Osteoblast (primary cell): ENCODE measurements at regions not wholly inside any gene's neighbourhood (a gene's known extent, or its start where the extent isn't known, plus 50 kb on each side); places are given as distances from the start of the nearest gene placed in this dataset.
"Not testable (repeated sequence)": the region's sequence is repeated elsewhere in the genome, so short reads cannot be mapped to it uniquely, and the experiment has no call there.

Source experiments
- DNase-seq: peaks from one replicate; pipeline ENCODE4 v3.0.0; 2011; ENCODE audit warnings: low spot score, mixed read lengths; ENCODE audit not compliant: insufficient read length; ENCODE audit errors: missing footprints
- H2AFZ ChIP-seq: 2 replicates; pipeline ENCODE4 v1.6.0; 2011; ENCODE audit warnings: mild to moderate bottlenecking, low read length
- H3K27ac ChIP-seq: 2 replicates; pipeline ENCODE4 v1.5.1; 2011; ENCODE audit warnings: mild to moderate bottlenecking, low read depth, low read length, moderate library complexity
- H3K27me3 ChIP-seq: 2 replicates; pipeline ENCODE4 v1.6.0; 2012; ENCODE audit warnings: mild to moderate bottlenecking, control low read depth, inconsistent platforms, low read length, moderate library complexity; ENCODE audit not compliant: insufficient read depth
- H3K36me3 ChIP-seq: 2 replicates; pipeline ENCODE4 v1.5.1; 2011; ENCODE audit warnings: mild to moderate bottlenecking, low read length, control low read depth, moderate library complexity; ENCODE audit not compliant: insufficient read depth
- H3K4me1 ChIP-seq: 2 replicates; pipeline ENCODE4 v1.5.1; 2011; ENCODE audit warnings: mild to moderate bottlenecking, low read length, control low read depth, moderate library complexity; ENCODE audit not compliant: insufficient read depth
- H3K4me2 ChIP-seq: 2 replicates; pipeline ENCODE4 v1.6.0; 2011; ENCODE audit warnings: mild to moderate bottlenecking, low read length; ENCODE audit not compliant: insufficient read depth
- H3K4me3 ChIP-seq: fragments of 200-600 bp; sonication (generic); 3 replicates; pipeline ENCODE4 v1.5.1; 2012; ENCODE audit warnings: mild to moderate bottlenecking, low read length, inconsistent platforms; ENCODE audit not compliant: insufficient read depth
- H3K79me2 ChIP-seq: 2 replicates; pipeline ENCODE4 v1.6.0; 2012; ENCODE audit warnings: mild to moderate bottlenecking, low read length, control low read depth, inconsistent platforms; ENCODE audit not compliant: insufficient read depth
- H3K9me3 ChIP-seq: 2 replicates; pipeline ENCODE4 v1.5.1; 2011; ENCODE audit warnings: low read depth, low read length, control low read depth
- H4K20me1 ChIP-seq: 2 replicates; pipeline ENCODE4 v1.6.0; 2012; ENCODE audit warnings: mild to moderate bottlenecking, low read length, control low read depth; ENCODE audit not compliant: insufficient read depth
- TF ChIP-seq, protein P1 (sequence below): IDR thresholded peaks from 2 replicates; pipeline ENCODE4 v1.5.1; 2011; ENCODE audit warnings: mild to moderate bottlenecking, low read depth, low read length, moderate library complexity; ENCODE audit errors: extremely low read depth

DNA sequence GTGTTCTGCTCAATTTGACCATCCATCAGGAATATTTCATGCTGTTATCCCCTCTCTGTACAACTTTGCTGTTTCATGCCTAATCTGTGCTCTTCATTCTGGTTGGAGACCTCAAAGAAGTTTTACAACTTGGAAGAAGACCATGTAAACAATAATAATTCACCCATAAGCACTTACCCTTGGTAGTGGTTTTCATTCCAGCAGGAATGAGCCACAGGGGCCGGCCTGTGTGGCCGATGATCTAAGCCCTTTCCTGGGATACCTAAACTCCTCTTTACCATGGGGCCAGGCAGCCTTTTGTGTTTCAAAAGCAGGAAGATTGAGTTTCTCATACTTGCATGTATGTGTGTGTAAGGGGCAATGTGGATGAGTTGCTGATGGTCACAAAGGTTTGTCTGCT lies 165.0 kb downstream of the FGF1 start:
- no peak for DNase-seq
- Histone ChIP-seq H3K4me2 (no peak overlapping the region), H4K20me1 (no peaks in the 10 kb centered on the region), H3K27me3 (no peaks in the 10 kb centered on the region), H3K9me3 (no peaks in the 10 kb centered on the region), H3K36me3 (no peaks in the 10 kb centered on the region), H2AFZ (no peak overlapping the region), H3K27ac (no peak overlapping the region), H3K4me3 (no peak overlapping the region), H3K79me2 (no peaks in the 10 kb centered on the region), H3K4me1 (peaks cover 6% of the 10 kb centered on the region)
- TF ChIP-seq, protein P1, sequence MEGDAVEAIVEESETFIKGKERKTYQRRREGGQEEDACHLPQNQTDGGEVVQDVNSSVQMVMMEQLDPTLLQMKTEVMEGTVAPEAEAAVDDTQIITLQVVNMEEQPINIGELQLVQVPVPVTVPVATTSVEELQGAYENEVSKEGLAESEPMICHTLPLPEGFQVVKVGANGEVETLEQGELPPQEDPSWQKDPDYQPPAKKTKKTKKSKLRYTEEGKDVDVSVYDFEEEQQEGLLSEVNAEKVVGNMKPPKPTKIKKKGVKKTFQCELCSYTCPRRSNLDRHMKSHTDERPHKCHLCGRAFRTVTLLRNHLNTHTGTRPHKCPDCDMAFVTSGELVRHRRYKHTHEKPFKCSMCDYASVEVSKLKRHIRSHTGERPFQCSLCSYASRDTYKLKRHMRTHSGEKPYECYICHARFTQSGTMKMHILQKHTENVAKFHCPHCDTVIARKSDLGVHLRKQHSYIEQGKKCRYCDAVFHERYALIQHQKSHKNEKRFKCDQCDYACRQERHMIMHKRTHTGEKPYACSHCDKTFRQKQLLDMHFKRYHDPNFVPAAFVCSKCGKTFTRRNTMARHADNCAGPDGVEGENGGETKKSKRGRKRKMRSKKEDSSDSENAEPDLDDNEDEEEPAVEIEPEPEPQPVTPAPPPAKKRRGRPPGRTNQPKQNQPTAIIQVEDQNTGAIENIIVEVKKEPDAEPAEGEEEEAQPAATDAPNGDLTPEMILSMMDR, result no peak

DNA sequence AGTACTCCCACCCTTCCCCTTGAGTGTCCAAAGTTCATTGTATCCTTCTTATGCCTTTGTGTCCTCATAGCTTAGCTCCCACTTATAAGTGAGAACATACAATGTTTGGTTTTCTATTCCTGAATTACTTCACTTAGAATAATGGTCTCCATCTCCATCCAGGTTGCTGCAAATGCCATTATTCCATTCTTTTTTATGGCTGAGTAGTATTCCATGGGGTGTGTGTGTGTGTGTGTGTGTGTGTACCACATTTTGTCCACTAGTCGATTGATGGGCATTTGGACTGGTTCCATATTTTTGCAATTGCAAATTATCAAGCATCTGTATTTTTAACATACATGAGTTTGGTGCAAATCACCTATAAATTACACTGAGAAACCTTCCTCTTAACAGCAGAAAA lies 166.0 kb downstream of the FGF1 start:
- not testable (repeated sequence) for H2AFZ ChIP-seq, H3K4me1 ChIP-seq, H3K27me3 ChIP-seq, H3K4me2 ChIP-seq, H3K27ac ChIP-seq, H3K4me3 ChIP-seq, DNase-seq, H3K36me3 ChIP-seq, H4K20me1 ChIP-seq, H3K9me3 ChIP-seq, H3K79me2 ChIP-seq

DNA sequence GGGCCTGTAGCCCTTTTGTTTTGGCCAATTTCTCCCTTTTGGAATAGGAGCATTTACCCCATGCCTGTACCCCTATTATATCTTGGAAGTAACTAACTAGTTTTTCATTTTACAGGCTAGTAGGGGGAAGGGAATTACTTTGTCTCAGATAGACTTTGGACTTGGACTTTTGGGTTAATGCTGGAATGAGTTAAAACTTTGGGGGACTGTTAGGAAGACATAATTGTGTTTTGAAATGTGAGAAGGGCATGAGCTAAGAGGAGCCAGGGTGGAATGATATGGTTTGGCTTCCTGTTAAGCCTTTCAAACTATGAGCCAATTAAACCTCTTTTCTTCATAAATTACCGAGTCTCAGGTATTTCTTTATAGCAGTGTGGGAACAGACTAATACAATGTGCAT lies 168.1 kb downstream of the FGF1 start:
- DNase-seq, result no peak
- H3K4me2 ChIP-seq, result no peak overlapping the region
- H4K20me1 ChIP-seq, result no peaks in the 10 kb centered on the region
- no peak overlapping the region for H2AFZ ChIP-seq
- no peaks in the 10 kb centered on the region for H3K79me2 ChIP-seq
- H3K36me3 ChIP-seq, result no peaks in the 10 kb centered on the region
- peaks cover 6% of the 10 kb centered on the region for H3K4me1 ChIP-seq
- H3K9me3 ChIP-seq, result no peaks in the 10 kb centered on the region
- H3K4me3 ChIP-seq, result no peak overlapping the region
- TF ChIP-seq, protein P1, result no peak
- H3K27me3 ChIP-seq, result no peaks in the 10 kb centered on the region
- no peak overlapping the region for H3K27ac ChIP-seq

DNA sequence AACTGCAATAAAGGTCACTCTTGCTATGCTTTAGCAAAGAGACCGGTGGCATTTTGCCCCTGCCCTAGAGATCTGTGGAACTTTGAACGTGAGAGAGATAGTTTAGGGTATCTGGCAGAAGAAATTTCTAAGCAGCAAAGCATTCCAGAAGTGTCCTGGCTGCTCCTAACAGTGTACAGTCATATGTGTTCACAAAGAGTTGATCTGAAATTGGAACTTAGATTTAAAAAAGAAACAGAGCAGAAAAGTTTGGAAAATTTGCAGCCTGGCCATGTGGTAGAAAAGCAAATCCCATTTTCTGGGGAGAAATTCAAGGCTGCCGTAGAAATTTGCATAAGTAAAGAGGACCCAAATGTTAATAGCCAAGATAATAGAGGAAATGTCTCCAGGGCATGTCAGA lies 169.2 kb downstream of the FGF1 start:
- H3K9me3 ChIP-seq, result no peaks in the 10 kb centered on the region
- no peaks in the 10 kb centered on the region for H3K27me3 ChIP-seq
- H3K36me3 ChIP-seq, result no peaks in the 10 kb centered on the region

More for the DNA sequence above, 169.2 kb downstream of the FGF1 start:
- no peak for DNase-seq
- H3K27ac ChIP-seq, result no peak overlapping the region
- no peaks in the 10 kb centered on the region for H4K20me1 ChIP-seq
- H3K4me2 ChIP-seq, result no peak overlapping the region
- no peak overlapping the region for H3K4me3 ChIP-seq
- no peaks in the 10 kb centered on the region for H3K79me2 ChIP-seq
- TF ChIP-seq, protein P1, result no peak
- H3K4me1 ChIP-seq, result peaks cover 8% of the 10 kb centered on the region
- H2AFZ ChIP-seq, result no peak overlapping the region
